ENCODE measurements at regions not wholly inside any gene's neighbourhood (a gene's known extent, or its start where the extent isn't known, plus 50 kb on each side); places are given as distances from the start of the nearest gene placed in this dataset.

DNA sequence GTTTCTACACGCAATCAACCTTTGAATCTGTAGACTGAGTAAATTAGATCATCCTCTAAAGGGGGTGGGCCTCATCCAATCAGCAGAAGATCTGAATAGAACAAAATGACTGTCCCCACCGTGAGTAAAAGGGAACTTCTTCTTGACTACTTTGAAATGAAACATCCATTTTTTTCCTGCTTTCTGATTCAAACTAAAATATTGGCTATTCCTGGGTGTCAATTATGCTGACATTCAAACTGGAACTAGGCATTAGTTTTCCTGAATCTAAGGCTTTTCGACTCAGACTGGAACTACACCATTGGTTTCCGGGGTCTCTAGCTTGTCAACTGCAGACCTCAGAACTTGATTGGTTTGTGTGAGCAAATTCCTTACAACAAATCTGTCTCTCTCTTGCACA lies 772.2 kb upstream of the CDH10 start:
- ATAC-seq: no peak
- WGBS (ENCODE audit: missing lambda C conversion rate): 19% methylated on average over 4 of the region's 4 CpGs
- no peaks in the 10 kb centered on the region for H3K9me3 ChIP-seq
- no peaks in the 10 kb centered on the region for H3K4me1 ChIP-seq
- CTCF ChIA-PET: no interaction called here
- POLR2A ChIA-PET: no interaction called here
- no peak overlapping the region for H3K4me2 ChIP-seq
- TF ChIP-seq FOXS1 (CRISPR knock-in tag; IDR thresholded peaks at IDR 0.05) (no peak), TFCP2L1 (CRISPR knock-in tag; IDR thresholded peaks at IDR 0.05) (no peak), GATA3 (IDR thresholded peaks at IDR 0.05; ENCODE audit: borderline replicate concordance) (no peak), EP300 (IDR thresholded peaks at IDR 0.05) (no peak), EHMT2 (IDR thresholded peaks at IDR 0.05; ENCODE audit: low read depth) (no peak), RCOR1 (IDR thresholded peaks at IDR 0.05; ENCODE audit: low read depth, low read length) (no peak), ZC3H11A (IDR thresholded peaks at IDR 0.05) (no peak)
- H3K4me3 ChIP-seq: no peak overlapping the region
- H3K27ac ChIP-seq: no peak overlapping the region
- FAIRE-seq: no peak
- no peak for DNase-seq (ENCODE audit: low read depth in 1 of 2, low spot score in 1 of 2)

DNA sequence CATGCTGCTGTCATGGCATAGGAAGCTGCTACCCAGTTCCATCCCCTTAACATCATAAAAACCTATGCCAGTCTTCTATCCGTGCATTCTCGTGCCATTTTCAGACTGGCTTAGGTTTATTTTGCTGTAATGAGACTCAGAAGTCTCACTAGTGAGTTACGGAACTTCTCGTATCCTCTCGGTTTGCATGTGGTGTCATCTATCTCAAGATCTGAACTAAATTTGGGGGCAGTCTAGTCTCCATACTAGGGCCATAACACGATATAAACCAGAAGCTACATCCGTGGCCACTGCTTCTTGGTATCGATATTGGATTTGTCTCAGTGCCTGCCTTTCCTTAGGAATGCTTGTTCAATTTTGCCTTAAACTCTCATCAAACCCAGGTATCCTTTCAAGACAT lies 771.2 kb upstream of the CDH10 start:
- Histone ChIP-seq H3K9me3 (no peaks in the 10 kb centered on the region), H3K4me1 (no peaks in the 10 kb centered on the region), H3K4me2 (no peak overlapping the region), H3K27ac (no peak overlapping the region), H3K4me3 (no peak overlapping the region)
- WGBS (ENCODE audit: missing lambda C conversion rate): 60% methylated on average over 8 of the region's 8 CpGs
- POLR2A ChIA-PET: no interaction called here
- no peak for ATAC-seq
- no peak for TF ChIP-seq FOXS1 (CRISPR knock-in tag; IDR thresholded peaks at IDR 0.05)
- TF ChIP-seq HOXB5 (CRISPR knock-in tag; IDR thresholded peaks at IDR 0.05): no peak
- TF ChIP-seq, protein P1, sequence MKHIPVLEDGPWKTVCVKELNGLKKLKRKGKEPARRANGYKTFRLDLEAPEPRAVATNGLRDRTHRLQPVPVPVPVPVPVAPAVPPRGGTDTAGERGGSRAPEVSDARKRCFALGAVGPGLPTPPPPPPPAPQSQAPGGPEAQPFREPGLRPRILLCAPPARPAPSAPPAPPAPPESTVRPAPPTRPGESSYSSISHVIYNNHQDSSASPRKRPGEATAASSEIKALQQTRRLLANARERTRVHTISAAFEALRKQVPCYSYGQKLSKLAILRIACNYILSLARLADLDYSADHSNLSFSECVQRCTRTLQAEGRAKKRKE (CRISPR knock-in tag; IDR thresholded peaks at IDR 0.05; ENCODE audit: low read depth): no peak
- TF ChIP-seq, protein P2, sequence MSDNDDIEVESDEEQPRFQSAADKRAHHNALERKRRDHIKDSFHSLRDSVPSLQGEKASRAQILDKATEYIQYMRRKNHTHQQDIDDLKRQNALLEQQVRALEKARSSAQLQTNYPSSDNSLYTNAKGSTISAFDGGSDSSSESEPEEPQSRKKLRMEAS (IDR thresholded peaks at IDR 0.05): no peak
- TF ChIP-seq CEBPB (IDR thresholded peaks at IDR 0.05): no peak
- TF ChIP-seq RFX5 (IDR thresholded peaks at IDR 0.05): no peak
- TF ChIP-seq EHMT2 (IDR thresholded peaks at IDR 0.05; ENCODE audit: low read depth): no peak
- TF ChIP-seq KDM1A (IDR thresholded peaks at IDR 0.05; ENCODE audit: low read depth): no peak
- TF ChIP-seq MAFK (IDR thresholded peaks at IDR 0.05; ENCODE audit: partially characterized antibody): no peak
- no peak for TF ChIP-seq ZNF302 (CRISPR knock-in tag; IDR thresholded peaks at IDR 0.05)
- TF ChIP-seq, protein P3, sequence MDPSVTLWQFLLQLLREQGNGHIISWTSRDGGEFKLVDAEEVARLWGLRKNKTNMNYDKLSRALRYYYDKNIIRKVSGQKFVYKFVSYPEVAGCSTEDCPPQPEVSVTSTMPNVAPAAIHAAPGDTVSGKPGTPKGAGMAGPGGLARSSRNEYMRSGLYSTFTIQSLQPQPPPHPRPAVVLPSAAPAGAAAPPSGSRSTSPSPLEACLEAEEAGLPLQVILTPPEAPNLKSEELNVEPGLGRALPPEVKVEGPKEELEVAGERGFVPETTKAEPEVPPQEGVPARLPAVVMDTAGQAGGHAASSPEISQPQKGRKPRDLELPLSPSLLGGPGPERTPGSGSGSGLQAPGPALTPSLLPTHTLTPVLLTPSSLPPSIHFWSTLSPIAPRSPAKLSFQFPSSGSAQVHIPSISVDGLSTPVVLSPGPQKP (IDR thresholded peaks at IDR 0.05; ENCODE audit: low read depth, low read length): no peak
- no peak for TF ChIP-seq CHD4 (IDR thresholded peaks at IDR 0.05; ENCODE audit: borderline replicate concordance)
- no peak for TF ChIP-seq ESRRA (IDR thresholded peaks at IDR 0.05; ENCODE audit: borderline replicate concordance, low read length)
- no peak for FAIRE-seq
- DNase-seq (ENCODE audit: low read depth in 1 of 2, low spot score in 1 of 2): no peak
- CTCF ChIA-PET: no interaction called here

DNA sequence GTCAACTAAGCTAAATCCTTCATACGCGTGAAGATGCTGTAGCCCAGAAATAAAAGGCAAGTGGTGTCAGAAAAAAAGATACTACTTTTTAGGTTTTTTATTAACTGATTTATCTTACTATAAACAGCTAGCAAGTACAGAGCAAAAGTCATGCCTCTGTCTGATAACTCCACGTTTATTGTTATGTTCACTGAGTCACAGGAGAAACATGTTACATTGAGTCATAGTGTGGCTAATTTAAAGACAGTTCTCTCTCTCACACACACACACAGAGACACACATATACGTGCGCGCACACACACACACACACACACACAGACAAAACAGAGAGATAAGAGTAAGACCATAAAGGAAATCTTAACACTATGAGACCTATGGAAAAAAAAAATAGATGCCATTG lies 770.0 kb upstream of the CDH10 start:
- H3K27ac ChIP-seq: no peak overlapping the region
- ATAC-seq (no peak), FAIRE-seq (no peak), DNase-seq (ENCODE audit: low read depth in 1 of 2, low spot score in 1 of 2) (no peak)
- 58% methylated on average over 6 of the region's 6 CpGs for WGBS (ENCODE audit: missing lambda C conversion rate)
- POLR2A ChIA-PET: no interaction called here
- H3K4me2 ChIP-seq: no peak overlapping the region
- no peaks in the 10 kb centered on the region for H3K9me3 ChIP-seq
- H3K4me3 ChIP-seq: no peak overlapping the region
- H3K4me1 ChIP-seq: no peaks in the 10 kb centered on the region
- CTCF ChIA-PET: interaction anchor here (0.6 to 0.7 kb wide), 2 partner anchors 22 to 352 kb away, joined by 4 read pairs; no protein-coding TSS in a partner anchor
- TF ChIP-seq CBX2 (IDR thresholded peaks at IDR 0.05; ENCODE audit: borderline replicate concordance, low read depth) (no peak), ZNF302 (CRISPR knock-in tag; IDR thresholded peaks at IDR 0.05) (no peak), HDAC2 (IDR thresholded peaks at IDR 0.05) (no peak), CHD4 (IDR thresholded peaks at IDR 0.05; ENCODE audit: borderline replicate concordance) (no peak), SREBF2 (IDR thresholded peaks at IDR 0.05) (no peak), JUN (IDR thresholded peaks at IDR 0.05) (no peak), TFCP2L1 (CRISPR knock-in tag; IDR thresholded peaks at IDR 0.05) (no peak), RARB (CRISPR knock-in tag; IDR thresholded peaks at IDR 0.05) (no peak), NPAS2 (CRISPR knock-in tag; IDR thresholded peaks at IDR 0.05; ENCODE audit: borderline replicate concordance) (no peak), CHD2 (IDR thresholded peaks at IDR 0.05; ENCODE audit: low read length, partially characterized antibody) (no peak)
- TF ChIP-seq, protein P4, sequence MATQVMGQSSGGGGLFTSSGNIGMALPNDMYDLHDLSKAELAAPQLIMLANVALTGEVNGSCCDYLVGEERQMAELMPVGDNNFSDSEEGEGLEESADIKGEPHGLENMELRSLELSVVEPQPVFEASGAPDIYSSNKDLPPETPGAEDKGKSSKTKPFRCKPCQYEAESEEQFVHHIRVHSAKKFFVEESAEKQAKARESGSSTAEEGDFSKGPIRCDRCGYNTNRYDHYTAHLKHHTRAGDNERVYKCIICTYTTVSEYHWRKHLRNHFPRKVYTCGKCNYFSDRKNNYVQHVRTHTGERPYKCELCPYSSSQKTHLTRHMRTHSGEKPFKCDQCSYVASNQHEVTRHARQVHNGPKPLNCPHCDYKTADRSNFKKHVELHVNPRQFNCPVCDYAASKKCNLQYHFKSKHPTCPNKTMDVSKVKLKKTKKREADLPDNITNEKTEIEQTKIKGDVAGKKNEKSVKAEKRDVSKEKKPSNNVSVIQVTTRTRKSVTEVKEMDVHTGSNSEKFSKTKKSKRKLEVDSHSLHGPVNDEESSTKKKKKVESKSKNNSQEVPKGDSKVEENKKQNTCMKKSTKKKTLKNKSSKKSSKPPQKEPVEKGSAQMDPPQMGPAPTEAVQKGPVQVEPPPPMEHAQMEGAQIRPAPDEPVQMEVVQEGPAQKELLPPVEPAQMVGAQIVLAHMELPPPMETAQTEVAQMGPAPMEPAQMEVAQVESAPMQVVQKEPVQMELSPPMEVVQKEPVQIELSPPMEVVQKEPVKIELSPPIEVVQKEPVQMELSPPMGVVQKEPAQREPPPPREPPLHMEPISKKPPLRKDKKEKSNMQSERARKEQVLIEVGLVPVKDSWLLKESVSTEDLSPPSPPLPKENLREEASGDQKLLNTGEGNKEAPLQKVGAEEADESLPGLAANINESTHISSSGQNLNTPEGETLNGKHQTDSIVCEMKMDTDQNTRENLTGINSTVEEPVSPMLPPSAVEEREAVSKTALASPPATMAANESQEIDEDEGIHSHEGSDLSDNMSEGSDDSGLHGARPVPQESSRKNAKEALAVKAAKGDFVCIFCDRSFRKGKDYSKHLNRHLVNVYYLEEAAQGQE (IDR thresholded peaks at IDR 0.05): no peak
- TF ChIP-seq, protein P1 (CRISPR knock-in tag; IDR thresholded peaks at IDR 0.05; ENCODE audit: low read depth): no peak
- TF ChIP-seq, protein P5, sequence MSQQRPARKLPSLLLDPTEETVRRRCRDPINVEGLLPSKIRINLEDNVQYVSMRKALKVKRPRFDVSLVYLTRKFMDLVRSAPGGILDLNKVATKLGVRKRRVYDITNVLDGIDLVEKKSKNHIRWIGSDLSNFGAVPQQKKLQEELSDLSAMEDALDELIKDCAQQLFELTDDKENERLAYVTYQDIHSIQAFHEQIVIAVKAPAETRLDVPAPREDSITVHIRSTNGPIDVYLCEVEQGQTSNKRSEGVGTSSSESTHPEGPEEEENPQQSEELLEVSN (IDR thresholded peaks at IDR 0.05; ENCODE audit: borderline replicate concordance, low read depth): no peak
- TF ChIP-seq, protein P6, sequence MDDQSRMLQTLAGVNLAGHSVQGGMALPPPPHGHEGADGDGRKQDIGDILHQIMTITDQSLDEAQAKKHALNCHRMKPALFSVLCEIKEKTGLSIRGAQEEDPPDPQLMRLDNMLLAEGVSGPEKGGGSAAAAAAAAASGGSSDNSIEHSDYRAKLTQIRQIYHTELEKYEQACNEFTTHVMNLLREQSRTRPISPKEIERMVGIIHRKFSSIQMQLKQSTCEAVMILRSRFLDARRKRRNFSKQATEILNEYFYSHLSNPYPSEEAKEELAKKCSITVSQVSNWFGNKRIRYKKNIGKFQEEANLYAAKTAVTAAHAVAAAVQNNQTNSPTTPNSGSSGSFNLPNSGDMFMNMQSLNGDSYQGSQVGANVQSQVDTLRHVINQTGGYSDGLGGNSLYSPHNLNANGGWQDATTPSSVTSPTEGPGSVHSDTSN (IDR thresholded peaks at IDR 0.05): no peak
